ENCODE measurements at regions not wholly inside any gene's neighbourhood (a gene's known extent, or its start where the extent isn't known, plus 50 kb on each side); places are given as distances from the start of the nearest gene placed in this dataset.
"Not testable (repeated sequence)": the region's sequence is repeated elsewhere in the genome, so short reads cannot be mapped to it uniquely, and the experiment has no call there.

DNA sequence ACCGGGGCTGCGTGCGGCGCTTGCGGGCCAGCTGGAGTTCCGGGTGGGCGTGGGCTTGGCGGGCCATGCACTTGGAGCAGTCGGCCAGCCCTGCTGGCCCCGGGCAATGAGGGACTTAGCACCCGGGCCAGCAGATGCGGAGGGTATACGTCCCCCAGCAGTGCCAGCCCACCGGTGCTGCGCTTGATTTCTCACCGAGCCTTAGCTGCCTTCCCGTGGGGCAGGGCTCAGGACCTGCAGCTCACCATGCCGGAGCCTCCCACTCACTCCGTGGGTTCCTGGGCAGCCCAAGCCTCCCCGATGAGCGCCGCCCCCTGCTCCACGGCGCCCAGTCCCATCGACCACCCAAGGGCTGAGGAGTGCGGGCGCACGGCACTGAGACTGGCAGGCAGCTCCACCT is 51.4 kb upstream of the INPP4B start:
- not testable (repeated sequence) for DNase-seq

DNA sequence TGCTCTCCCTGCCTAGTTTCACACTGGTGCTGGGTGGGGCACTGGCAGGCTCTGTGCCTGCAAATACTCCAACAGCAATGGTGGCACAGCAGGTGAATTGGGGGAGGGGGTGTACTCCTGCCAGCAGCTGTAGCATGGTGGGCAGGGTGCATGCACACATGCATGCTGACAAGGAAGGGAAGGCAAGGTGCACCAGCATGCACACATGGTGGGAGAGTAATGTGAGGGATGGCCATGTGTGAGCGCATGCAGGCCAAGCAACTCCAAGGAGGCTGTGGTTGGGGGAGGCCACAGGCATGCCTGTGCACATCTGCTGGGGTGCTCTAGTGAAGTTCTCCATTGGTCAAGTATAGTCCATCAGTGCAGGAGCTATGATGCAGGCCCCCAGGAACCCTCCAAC is 54.5 kb upstream of the INPP4B start:
- no peak for DNase-seq

DNA sequence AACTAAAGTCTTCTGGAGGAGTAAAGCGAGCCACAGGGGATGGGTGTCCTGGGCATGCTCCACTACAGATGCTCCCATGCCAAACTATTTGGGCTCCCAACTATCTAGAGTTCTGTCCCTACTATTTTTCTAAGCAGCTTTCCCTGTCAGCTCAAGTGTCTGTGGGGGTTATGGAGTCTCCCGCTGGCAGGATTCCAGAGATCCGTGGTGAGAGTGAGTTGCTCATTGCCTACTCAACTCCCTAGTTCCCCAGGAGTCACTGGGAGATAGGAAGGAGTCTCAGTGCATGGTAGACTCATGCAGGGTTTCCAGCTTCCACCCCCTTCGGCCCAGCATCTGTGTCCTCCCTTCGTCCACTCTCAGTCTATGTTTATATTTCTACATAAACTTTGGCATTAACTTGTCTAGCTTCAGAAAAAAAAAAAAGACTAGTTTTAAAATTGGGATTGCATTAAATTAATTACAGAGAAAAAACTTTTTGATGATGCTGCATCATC is 55.1 kb upstream of the INPP4B start:
- DNase-seq, result no peak

DNA sequence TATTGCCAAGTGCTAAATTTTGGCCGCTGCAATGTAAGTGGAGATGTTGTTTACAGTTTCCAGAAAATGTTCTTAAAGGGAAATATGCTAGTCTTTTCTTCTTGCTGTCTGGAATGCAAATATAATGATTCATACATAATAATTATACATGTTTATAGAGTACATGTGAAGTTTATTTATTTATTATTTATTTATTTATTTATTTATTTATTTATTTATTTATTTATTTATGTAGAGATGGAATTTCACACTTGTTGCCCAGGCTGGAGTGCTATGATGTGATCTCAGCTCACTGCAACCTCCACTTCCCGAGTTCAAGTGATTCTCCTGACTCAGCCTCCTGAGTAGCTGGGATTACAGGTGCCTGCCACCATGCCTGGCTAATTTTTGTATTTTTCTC is 57.5 kb upstream of the INPP4B start:
- not testable (repeated sequence) for DNase-seq

DNA sequence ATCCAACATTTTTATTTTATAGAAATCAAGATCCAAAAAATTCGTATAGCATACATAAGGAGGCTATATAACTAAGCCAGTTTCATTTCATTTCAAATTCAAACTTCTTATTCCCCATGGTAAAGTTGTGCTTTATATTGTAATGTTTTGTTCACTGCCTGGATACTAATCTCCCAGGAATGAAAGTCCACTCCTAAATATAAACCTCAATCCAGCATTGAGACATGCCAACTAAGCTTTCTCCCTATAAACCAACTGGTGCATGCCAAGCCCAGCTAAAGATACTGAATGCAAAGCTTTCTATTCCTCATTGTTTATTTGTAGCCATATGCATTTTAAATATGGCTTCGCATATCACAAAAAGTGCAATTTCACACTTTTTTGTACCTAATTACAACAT is 63.8 kb upstream of the INPP4B start:
- DNase-seq, result no peak

DNA sequence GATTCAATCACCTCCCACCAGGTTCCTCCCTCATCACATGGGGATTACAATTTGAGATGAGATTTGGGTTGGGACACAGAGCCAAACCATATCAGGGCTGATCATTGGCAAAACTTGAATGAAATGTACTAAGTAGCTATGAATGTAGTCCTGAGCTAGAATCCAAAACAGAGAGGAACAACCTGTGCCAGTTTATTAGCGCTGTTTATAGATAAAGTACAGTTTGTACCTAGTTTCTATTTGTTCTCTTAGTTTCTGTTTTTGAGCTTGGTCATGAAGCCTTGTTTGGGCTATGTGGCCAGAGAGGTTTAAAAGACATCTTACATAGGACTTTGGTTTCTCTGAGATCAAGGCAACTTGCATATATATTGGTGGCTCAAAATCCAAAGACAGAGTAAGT is 66.9 kb upstream of the INPP4B start:
- DNase-seq, result no peak

DNA sequence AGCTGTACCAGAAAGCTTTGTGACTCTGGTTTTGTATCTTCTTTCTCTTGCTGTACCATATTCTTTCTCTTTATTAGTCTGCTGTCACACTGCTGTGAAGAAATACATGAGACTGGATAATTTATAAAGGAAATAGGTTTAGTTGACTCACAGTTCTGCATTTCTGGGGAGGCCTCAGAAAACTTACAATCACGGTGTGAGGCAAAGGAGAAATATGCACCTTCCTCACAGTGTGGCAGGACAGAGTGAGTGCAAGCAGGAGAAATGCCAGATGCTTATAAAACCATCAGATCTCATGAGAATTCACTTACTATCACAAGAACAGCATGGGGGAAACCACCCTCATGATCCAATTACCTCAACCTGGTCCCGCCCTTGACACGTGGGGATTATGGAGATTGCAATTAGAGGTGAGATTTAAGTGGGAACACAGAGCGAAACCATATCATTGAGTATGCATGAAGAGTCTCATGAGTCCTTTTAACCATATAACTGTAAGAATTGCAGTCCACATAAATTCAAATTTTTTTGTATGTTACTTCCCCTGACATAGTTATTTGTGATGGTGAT is 67.4 kb upstream of the INPP4B start:
- no peak for DNase-seq

DNA sequence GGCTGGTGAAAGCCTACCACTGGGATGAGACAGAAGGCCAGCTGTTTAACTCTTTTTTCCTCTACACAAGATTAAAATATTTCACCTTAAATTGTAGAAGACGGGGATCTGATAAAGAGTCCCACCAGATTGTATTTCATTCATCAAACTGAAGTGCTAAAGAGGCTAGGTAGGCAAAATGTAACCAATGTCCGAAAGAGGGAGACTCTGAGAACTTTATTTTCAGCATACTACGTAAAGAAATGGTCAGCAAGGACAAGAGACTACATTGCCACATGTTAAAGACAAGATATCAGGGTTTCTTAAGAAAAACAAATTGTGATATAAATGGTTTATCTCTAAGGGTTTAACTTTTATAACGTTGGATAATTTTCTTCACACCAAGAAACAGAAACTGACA is 71.6 kb upstream of the INPP4B start:
- DNase-seq, result no peak

DNA sequence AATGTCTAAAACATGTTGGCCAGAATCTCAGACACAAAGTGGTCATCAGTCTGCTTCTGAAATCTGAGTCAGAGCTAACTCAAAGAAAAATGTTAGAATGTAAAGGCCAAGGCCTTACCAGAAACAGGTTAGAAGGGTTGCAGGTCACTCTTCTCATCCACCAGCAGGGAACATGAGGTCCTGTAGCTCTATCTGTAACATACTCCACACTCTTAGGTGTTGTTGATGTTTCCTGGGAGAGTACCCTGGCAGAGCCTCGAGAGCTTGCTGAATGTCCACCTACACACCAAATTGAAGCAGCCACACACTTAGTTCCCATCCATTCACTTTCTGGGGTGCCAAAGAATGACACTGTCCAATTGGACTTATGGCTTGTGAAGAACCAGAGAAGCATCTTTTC is 76.6 kb upstream of the INPP4B start:
- no peak for DNase-seq

DNA sequence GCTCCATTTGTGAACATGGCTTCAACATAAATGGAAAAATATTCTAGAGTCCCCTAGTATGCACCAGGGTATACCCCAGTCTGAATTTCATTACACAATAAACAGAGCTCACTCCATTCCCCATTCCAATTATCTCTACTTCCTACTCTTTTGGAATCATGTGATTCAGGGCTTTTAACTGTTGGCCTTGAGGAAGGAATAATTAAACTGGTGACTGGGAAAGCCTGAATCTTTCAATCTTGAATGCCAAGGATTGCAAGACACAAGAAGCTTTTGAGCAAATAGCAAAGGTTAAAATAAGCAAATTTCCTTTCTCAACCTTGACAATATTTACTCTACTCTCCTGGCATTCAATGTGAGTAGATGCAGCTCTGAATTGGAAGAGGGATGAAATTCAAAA is 77.5 kb upstream of the INPP4B start:
- DNase-seq, result no peak

DNA sequence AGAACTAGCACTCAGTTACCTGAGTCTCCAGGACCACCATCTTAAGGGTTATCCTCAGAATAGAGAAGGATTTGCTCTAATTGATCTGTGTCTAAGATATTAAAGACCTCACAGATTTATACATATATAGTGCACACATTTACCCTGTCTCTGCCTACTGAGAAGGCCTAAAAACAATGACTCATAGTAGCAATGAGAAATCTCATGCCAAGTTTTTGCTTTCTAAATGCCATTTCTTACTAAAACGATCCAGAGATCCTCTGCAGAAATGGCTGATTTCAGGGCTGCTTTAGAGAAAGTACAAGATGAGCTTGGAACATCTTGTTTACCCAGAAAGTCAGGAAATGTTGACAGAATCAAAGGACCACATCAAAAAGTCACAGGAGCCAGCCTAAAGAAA is 79.1 kb upstream of the INPP4B start:
- no peak for DNase-seq

DNA sequence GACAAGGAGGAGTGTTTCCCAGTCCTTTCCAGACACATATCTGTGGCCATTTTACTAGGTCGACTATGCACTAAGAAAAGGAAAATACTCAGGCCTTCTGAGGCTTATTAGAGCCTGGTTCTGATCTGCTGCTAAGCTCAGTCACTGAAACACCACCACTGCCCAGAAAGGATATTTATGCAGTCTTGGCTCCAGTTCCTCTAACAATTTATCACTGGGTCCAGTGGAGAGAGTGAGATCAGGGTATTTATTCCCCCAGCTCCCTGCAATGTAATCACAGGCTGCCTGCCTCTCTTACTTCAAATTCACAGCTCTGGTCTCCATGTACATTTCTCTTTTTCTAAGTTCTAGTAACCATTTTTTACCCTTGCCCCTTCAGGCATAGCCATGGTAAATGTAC is 81.6 kb upstream of the INPP4B start:
- no peak for DNase-seq

DNA sequence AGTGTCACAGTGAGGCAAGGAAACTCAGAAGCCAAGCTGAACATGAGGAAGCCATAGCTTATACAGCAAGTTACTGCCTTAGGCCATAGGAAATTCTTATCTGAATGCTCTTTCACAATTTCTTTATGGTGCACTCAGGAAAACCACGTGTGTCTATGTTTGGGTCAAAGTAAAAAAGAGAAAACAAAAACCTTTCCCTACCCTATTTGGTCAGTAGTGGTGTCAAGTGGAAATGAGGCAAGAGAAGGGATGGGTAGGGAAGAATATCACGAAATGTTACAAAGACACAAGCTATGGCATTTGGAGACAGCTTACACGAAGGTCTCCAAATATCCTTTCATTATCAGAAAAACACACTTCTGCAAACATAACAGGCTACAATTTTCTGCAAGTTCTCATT is 83.4 kb upstream of the INPP4B start:
- DNase-seq, result no peak

DNA sequence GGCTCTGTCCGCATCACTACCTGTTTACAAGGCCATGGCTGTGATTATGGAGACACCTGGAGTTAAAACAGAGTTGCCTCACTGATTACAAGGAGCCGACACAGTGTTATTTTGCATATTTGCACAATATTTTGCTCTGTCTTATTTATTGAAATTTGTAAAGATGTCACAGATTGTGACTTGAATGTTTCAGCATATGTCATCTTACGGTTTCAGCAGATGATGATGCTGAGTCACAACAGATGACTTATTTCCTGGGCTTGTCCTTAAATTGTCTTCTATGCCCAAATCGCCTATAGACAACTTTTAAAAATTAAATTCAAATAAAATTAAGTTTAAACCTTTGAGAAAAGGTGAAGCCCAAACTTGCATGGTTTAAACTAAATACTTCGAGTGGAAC is 87.1 kb upstream of the INPP4B start:
- no peak for DNase-seq

DNA sequence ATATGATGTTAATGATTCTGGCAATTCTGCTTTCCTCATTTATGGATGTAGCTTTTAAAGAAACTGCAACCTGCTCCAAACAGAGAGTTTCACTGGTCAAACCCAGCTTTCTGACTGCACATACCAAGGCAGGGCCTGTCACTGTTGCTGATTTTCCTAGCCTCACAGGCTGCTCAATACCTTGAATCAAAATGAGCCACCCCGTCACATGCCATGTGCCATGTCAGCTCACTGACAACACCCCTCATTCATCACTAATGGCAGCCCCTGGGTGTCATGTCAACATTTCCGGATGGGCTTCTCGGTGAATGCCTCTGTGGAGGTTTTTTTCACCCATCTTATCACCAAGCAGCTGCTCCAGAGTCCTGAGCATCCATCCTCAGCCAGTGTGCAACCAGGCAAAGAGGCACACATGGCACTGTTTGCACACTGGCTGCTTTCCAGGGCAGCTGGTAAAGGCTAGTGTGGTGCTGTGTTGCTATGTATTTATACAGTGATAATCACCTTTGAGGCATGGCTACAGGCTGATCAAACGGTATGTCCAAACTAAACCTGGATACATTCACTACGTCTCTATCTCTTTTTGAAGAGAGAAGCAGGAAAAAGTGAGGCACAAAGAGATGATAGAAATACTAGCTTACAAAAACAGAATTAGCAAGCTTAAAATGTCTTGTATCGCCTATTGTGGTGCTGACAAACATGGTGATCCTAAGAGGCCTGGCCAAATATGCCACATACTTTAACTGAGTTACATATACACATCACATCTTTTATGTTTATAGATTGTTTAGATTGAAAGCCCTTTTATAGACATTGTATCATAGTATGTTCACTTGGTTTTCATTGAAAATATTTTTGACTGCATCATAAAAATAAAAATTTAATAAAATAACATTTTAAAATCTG is 94.6 kb upstream of the INPP4B start:
- DNase-seq, result no peak

DNA sequence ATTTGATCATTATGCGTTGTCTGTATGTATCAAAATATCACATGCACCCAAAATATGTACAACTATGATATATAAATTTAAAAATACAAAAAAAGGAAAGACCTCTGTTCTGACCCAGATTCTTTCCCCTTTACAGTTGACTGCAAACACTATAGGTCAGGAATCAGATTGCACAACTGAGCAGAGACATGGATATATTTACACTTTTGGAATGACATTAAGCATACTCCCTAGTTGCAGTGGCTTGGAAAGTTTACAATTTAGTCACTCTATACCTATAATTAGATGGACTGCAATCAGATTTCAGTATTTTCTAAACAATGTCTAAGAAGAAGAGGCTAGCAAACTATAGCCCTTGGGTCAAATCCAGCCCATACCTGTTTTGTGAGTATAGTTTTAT is 98.5 kb upstream of the INPP4B start:
- DNase-seq, result no peak

DNA sequence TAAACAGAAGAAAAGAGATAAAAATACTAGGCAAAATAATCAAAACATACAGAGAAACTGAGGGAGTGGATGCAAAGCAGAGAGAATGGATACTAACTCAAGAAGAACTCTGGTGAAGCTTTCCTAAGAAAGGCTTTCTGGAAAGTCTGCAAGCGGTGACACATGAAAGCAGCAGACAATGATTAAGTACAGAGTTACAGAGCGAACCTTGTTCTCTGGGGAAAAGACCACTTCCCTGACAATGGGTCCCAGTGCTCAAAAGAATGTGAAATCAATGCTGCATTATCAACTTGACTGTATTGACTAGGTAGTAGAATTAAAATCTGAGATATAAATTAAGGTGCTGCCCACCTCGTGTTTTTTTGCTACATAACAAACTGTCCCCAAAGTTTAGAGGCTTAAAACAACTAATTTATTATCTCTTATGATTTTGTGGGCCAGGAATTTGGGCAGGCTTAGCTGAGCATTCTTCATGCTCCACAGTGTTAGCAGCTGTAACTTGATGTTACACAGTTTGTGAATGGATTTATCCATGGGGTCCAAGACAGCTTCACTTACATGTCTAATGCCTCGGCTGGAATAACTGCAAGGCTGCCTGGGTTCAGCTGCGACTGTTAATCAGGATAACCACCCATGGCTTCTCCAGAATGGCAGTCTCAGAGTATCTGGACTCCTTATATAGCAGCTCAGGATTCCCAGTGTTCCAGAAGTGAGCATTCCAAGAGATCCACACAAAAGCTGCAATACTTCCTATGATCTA is 106.9 kb upstream of the INPP4B start:
- DNase-seq, result no peak

DNA sequence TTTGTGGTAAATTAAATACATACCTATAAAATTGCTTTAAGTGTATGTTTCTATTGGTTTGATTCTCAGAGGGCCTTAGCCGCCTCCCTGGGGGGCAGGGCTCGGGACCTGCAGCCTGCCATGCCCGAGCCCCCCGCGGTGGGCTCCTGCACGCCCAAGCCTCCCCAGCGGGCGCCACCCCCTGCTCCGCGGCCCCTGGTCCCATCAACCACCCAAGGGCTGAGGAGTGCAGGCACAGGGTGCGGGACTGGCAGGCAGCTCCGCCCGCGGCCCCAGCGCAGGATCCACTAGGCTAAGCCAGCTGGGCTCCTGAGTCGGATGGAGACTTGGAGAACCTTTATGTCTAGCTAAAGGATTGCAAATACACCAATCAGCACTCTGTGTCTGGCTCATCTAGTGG is 108.3 kb upstream of the INPP4B start:
- no peak for DNase-seq

DNA sequence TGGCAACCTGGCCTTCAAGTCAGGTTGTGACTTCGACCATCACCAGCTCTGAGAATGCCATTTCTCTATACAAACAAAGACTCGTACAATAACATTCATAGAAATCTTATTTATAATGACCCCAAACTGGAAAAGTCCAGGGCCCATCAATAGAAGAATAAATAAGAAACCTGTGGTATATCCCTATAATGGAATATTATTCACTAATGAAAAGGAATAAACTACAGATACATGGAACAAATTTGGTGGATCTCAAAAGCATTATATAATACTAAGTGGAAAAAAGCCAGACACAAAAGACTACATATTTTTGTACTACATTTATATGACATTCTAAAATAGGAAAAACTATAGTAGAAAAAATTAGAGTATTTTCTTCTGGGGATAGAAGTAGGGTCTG is 109.4 kb upstream of the INPP4B start:
- no peak for DNase-seq

DNA sequence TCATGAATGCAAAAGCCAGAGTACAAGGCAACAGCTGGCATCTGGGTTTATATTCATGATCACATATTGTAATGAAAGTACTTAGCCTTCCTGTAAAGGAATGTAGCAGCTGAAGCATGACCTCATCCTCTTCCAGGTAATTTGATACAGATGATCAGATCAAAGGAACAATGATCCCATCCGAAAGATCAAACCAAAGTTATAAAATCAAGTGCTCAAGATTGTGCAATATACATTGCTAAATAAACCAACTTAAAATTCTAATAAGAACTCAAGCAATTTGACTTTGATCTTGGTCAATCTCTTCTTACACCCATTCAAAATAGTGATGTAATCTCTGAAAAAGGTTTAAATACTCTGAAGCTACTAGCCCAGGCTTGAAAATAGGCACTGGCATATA is 113.1 kb upstream of the INPP4B start:
- DNase-seq, result no peak

DNA sequence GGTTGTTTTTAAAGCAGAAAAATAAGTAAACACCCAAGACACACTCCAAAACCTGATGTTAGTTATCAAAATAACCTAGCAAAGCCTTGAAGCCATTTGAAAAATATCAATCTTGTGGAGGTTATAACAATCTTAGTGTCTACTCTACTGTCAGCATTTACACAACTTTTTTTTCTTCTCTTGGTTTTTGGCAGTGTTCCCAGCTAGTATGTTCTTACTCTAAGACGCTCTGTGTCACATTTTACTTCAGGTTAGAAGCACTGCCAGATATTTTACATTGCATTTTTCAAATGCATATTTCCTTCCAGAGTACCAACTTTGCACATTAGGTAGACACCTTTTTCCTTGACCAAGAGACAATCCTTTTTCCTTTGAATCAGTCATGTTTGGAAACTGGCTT is 114.0 kb upstream of the INPP4B start:
- DNase-seq, result no peak

DNA sequence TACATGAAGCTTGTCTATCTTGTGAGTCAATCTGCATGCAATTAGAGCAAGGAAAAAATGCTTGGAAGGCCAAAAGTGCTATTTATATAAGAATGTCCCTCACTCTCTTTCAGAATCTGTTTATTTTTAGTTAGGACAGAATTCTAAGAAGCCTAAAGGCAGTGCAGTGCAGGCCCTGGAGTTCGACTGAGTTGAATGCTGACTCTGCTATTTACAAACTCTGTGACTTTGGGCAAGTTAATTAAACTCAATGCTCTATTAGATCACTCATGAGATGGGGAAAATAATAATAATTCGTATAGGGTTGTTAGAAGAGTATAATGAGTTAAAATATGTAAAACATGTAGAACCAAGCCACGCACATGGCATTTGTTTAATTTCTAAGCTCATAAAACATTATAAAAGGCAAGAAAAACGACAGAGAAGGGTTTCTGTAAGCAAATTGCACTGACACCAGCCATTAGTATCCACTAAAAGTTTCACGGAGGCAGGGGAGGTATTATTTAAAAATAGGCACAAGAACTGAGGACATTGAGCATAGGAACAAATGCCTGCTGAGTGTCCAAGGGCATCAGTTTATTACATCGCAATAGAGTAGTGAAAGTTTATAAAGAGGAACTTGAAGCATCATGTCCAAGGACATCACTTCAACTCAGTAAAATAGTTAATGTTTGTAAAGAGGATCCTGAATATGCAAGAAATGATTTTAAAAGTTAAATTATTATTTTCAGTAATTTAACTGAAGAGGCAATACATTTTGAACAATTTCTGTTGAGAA is 115.0 kb upstream of the INPP4B start:
- DNase-seq, result no peak

DNA sequence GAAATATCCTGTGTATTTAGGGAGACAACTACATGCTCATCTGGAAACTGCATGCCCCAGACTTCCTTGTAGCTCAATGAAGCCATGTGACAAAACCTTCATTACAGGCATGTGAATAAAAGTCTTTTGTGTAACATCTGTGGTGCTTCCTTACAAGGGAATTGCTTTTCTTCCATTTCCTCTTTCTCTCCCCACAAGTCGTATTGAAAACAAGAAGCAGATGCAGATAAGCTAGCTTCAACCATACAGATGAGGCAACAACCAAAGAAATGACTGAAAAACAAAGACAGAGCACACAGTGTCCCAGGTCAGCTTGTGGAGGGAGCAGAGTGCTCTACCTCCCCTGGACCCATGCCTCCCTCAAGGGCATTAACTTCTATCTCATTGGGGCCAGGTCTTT is 115.8 kb upstream of the INPP4B start:
- no peak for DNase-seq

Data from NCI-H1048 (cell line).